Smooth muscle cell (in vitro differentiated cells): ENCODE measurements at regions not wholly inside any gene's neighbourhood (a gene's known extent, or its start where the extent isn't known, plus 50 kb on each side); places are given as distances from the start of the nearest gene placed in this dataset.
A peak's percentile ranks its signal among the peaks of the same experiment; 100 is the strongest.

Experiments used
- DNase-seq: peaks from one replicate; lab custom pipeline; 2025; ENCODE audit not compliant: unreplicated experiment; lab: John Stamatoyannopoulos, UW
- H2AFZ ChIP-seq: fragments of 200-600 bp; sonication (generic); 2 replicates; pipeline ENCODE4 v1.6.0; 2016; ENCODE audit warnings: antibody characterized with exemption, low read depth, mild to moderate bottlenecking
- H3F3A ChIP-seq: fragments of 200-600 bp; sonication (generic); 2 replicates; pipeline ENCODE4 v1.6.0; 2017; ENCODE audit warnings: antibody characterized with exemption, low read depth
- H3K27ac ChIP-seq: fragments of 200-600 bp; sonication (generic); 2 replicates; pipeline ENCODE4 v1.5.1; 2016; ENCODE audit warnings: low read depth, mild to moderate bottlenecking
- H3K27me3 ChIP-seq: fragments of 200-600 bp; sonication (generic); 2 replicates; pipeline ENCODE4 v1.6.1; 2016; ENCODE audit warnings: low read depth, mild to moderate bottlenecking
- H3K36me3 ChIP-seq: fragments of 200-600 bp; sonication (generic); 2 replicates; pipeline ENCODE4 v1.5.1; 2016; ENCODE audit warnings: low read depth
- H3K4me1 ChIP-seq: fragments of 200-600 bp; sonication (generic); 2 replicates; pipeline ENCODE4 v1.5.1; 2016; ENCODE audit warnings: low read depth
- H3K4me2 ChIP-seq: fragments of 200-600 bp; sonication (generic); 2 replicates; pipeline ENCODE4 v1.6.0; 2016; ENCODE audit warnings: mild to moderate bottlenecking
- H3K4me3 ChIP-seq: fragments of 200-600 bp; sonication (generic); 2 replicates; pipeline ENCODE4 v1.5.1; 2016; ENCODE audit warnings: mild to moderate bottlenecking
- H3K79me2 ChIP-seq: fragments of 200-600 bp; sonication (generic); 2 replicates; pipeline ENCODE4 v1.6.0; 2016; ENCODE audit warnings: low read depth, mild to moderate bottlenecking
- H3K9ac ChIP-seq: fragments of 200-600 bp; sonication (generic); 2 replicates; pipeline ENCODE4 v1.6.0; 2016; ENCODE audit warnings: low read depth
- H3K9me3 ChIP-seq: fragments of 200-600 bp; sonication (generic); replicated peaks from 2 replicates; pipeline ENCODE4 v1.5.1; 2016; ENCODE audit warnings: low read depth
- H4K20me1 ChIP-seq: fragments of 200-600 bp; sonication (generic); 2 replicates; pipeline ENCODE4 v1.6.0; 2016; ENCODE audit warnings: low read depth
- WGBS: methylation state at CpG from one replicate; pipeline ENCODE4 v1.1.7; 2016; ENCODE audit warnings: low lambda C conversion rate; 5-methylcytosine and 5-hydroxymethylcytosine counted together
- TF ChIP-seq, protein P1 (sequence below): fragments of 200-600 bp; sonication (generic); IDR thresholded peaks from 2 replicates; pipeline ENCODE4 v1.5.1; 2017; ENCODE audit warnings: borderline replicate concordance, mild to moderate bottlenecking, antibody characterized with exemption; ENCODE audit not compliant: insufficient read depth, poor library complexity, severe bottlenecking

DNA sequence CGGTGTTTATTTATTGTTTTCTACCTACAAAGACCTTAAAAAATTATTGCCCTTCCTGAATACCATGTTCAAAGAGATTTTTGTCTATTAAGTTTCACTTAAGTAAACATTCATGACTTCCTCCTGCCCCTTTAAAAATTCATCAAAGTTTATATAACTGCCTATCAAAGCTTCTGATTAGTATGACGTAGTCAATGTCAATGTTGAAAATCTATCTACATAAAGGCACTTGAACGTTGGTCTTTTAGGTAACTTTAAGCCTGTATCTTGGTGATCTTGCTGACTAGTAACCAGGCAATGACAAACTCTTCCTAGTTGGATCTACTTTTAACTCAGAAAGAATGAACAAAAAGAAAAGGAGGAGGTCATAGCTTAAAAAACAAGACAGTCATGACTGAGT, 97.2 kb downstream of the MAIP1 start:
- Histone ChIP-seq H3K4me1 (no peaks in the 10 kb centered on the region), H3F3A (no peaks in the 10 kb centered on the region), H3K79me2 (no peaks in the 10 kb centered on the region), H3K9me3 (no peaks in the 10 kb centered on the region), H3K27ac (no peak overlapping the region), H2AFZ (no peak overlapping the region), H4K20me1 (no peaks in the 10 kb centered on the region), H3K4me2 (no peak overlapping the region), H3K36me3 (peaks cover 5% of the 10 kb centered on the region), H3K4me3 (no peak overlapping the region), H3K9ac (no peak overlapping the region), H3K27me3 (no peaks in the 10 kb centered on the region)
- TF ChIP-seq, protein P1, sequence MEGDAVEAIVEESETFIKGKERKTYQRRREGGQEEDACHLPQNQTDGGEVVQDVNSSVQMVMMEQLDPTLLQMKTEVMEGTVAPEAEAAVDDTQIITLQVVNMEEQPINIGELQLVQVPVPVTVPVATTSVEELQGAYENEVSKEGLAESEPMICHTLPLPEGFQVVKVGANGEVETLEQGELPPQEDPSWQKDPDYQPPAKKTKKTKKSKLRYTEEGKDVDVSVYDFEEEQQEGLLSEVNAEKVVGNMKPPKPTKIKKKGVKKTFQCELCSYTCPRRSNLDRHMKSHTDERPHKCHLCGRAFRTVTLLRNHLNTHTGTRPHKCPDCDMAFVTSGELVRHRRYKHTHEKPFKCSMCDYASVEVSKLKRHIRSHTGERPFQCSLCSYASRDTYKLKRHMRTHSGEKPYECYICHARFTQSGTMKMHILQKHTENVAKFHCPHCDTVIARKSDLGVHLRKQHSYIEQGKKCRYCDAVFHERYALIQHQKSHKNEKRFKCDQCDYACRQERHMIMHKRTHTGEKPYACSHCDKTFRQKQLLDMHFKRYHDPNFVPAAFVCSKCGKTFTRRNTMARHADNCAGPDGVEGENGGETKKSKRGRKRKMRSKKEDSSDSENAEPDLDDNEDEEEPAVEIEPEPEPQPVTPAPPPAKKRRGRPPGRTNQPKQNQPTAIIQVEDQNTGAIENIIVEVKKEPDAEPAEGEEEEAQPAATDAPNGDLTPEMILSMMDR: no peak
- DNase-seq: no peak
- 76% methylated on average over 3 of the region's 3 CpGs for WGBS

- Histone ChIP-seq H4K20me1 (no peaks in the 10 kb centered on the region), H3K4me3 (no peak overlapping the region), H3K27ac (no peak overlapping the region), H3F3A (no peaks in the 10 kb centered on the region), H3K4me1 (no peaks in the 10 kb centered on the region), H3K4me2 (no peak overlapping the region), H3K36me3 (peaks cover 5% of the 10 kb centered on the region), H3K9ac (no peak overlapping the region), H3K9me3 (no peaks in the 10 kb centered on the region), H3K79me2 (no peaks in the 10 kb centered on the region), H3K27me3 (no peaks in the 10 kb centered on the region), H2AFZ (no peak overlapping the region)
- DNase-seq: no peak
- TF ChIP-seq, protein P1: no peak
- 94% methylated on average over 15 of the region's 15 CpGs for WGBS
These were observed 99.5 kb downstream of the MAIP1 start for GRCh38 chr2:200054681-200055468.

DNA sequence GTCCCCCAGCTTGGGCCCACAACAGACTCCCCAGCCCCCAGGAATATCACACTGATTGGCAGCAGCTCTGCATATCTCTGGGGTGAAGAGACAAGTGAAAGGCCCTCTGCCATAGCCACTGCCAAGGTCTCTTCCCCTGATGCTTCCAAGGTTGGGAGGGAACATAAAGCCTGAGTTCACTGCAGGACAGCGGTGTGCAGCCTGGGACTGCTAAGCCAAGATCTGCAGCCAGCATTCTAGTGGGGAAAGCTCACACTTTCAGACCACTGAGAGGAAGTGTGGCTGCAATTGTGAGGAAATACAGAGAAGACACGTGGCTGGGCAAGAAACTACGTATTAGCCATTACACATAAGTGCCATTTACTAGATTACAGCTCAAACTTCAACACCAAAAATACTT, 100.7 kb downstream of the MAIP1 start:
- Histone ChIP-seq H4K20me1 (no peaks in the 10 kb centered on the region), H3K4me3 (no peak overlapping the region), H2AFZ (no peak overlapping the region), H3K4me1 (no peaks in the 10 kb centered on the region), H3K9ac (no peak overlapping the region), H3F3A (no peaks in the 10 kb centered on the region), H3K27me3 (no peaks in the 10 kb centered on the region), H3K27ac (no peak overlapping the region), H3K36me3 (peaks cover 5% of the 10 kb centered on the region), H3K4me2 (no peak overlapping the region), H3K9me3 (no peaks in the 10 kb centered on the region), H3K79me2 (no peaks in the 10 kb centered on the region)
- WGBS: 65% methylated on average over 3 of the region's 3 CpGs
- DNase-seq: no peak
- TF ChIP-seq, protein P1: no peak

DNA sequence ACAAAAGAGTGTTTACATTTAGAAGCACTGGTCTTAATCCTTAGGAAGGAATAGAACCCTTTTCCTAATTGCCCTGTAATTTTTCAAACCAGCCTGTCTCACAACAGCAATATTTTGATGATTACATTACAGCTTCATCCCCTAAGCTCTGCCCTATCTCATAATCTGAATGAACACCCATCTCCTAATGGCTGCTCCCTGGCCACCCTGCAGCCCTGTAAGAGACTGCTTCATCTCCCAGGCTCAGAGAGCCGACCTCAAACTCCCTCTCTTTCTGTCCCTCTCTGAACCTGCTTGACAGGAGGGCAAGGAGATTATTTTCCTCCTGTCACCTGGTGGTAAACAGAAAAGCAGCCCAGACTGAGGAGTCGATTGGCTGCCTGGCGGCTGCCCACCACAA, 107.8 kb downstream of the MAIP1 start:
- 88% methylated on average over 3 of the region's 3 CpGs for WGBS
- H3K27me3 ChIP-seq: no peaks in the 10 kb centered on the region

More for the DNA sequence above, 107.8 kb downstream of the MAIP1 start:
- H3K36me3 ChIP-seq: no peaks in the 10 kb centered on the region
- DNase-seq: no peak
- H3K4me3 ChIP-seq: no peak overlapping the region
- H3K27ac ChIP-seq: no peak overlapping the region
- H3K9me3 ChIP-seq: no peaks in the 10 kb centered on the region
- H3K79me2 ChIP-seq: no peaks in the 10 kb centered on the region
- TF ChIP-seq, protein P1: no peak
- peak overlapping the region; percentile 0 for H2AFZ ChIP-seq
- no peaks in the 10 kb centered on the region for H3K4me1 ChIP-seq
- H3K4me2 ChIP-seq: no peak overlapping the region
- no peaks in the 10 kb centered on the region for H4K20me1 ChIP-seq
- no peak overlapping the region for H3K9ac ChIP-seq
- peaks cover 3% of the 10 kb centered on the region for H3F3A ChIP-seq
